GM12872 (cell line): ENCODE measurements at regions not wholly inside any gene's neighbourhood (a gene's known extent, or its start where the extent isn't known, plus 50 kb on each side); places are given as distances from the start of the nearest gene placed in this dataset.

Experiments used
- TF ChIP-seq, protein P1 (sequence below): IDR thresholded peaks from 3 replicates; pipeline ENCODE4 v1.5.1; 2011; ENCODE audit warnings: low read depth, mild to moderate bottlenecking, low read length, moderate library complexity; ENCODE audit not compliant: insufficient read depth

DNA sequence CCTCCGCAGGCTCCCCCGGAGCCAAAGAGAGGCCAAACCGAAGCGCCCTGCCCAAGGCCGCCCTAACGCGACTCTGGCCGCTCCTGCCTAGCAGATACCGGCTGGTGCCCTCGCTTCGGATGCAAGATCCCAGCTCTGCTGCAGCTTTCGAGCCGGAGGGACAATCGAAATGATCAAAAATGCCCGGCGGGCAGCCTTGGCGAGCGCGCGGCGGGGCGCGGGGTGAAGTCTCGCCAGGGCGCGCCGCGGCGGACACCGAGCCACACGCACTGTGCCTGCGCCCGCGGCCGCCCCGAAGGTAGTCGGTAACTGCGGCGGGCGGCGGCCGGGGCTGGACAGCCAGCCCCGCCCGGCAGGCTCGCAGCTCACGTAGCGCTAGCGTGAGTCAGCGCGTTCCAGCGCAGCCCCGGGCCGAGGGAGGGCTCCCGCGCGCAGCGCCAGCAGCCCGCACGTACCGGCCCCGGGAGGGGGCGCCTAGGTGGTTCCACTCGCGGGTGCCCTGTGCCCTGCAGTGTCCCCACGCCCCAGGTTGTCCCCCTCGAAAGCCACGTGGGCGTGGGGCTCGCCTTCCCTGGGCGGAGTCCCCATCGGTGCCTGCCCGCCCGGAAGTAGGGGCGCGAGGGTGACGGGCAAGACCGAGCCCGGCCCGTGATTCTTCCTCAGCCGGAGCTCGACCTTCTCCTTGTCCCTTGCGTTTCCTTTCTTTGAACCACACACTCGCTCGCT lies 109.2 kb upstream of the EGLN3 start:
- TF ChIP-seq, protein P1, sequence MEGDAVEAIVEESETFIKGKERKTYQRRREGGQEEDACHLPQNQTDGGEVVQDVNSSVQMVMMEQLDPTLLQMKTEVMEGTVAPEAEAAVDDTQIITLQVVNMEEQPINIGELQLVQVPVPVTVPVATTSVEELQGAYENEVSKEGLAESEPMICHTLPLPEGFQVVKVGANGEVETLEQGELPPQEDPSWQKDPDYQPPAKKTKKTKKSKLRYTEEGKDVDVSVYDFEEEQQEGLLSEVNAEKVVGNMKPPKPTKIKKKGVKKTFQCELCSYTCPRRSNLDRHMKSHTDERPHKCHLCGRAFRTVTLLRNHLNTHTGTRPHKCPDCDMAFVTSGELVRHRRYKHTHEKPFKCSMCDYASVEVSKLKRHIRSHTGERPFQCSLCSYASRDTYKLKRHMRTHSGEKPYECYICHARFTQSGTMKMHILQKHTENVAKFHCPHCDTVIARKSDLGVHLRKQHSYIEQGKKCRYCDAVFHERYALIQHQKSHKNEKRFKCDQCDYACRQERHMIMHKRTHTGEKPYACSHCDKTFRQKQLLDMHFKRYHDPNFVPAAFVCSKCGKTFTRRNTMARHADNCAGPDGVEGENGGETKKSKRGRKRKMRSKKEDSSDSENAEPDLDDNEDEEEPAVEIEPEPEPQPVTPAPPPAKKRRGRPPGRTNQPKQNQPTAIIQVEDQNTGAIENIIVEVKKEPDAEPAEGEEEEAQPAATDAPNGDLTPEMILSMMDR, result peak; percentile 35; the same call in 2 of the 3 replicates

DNA sequence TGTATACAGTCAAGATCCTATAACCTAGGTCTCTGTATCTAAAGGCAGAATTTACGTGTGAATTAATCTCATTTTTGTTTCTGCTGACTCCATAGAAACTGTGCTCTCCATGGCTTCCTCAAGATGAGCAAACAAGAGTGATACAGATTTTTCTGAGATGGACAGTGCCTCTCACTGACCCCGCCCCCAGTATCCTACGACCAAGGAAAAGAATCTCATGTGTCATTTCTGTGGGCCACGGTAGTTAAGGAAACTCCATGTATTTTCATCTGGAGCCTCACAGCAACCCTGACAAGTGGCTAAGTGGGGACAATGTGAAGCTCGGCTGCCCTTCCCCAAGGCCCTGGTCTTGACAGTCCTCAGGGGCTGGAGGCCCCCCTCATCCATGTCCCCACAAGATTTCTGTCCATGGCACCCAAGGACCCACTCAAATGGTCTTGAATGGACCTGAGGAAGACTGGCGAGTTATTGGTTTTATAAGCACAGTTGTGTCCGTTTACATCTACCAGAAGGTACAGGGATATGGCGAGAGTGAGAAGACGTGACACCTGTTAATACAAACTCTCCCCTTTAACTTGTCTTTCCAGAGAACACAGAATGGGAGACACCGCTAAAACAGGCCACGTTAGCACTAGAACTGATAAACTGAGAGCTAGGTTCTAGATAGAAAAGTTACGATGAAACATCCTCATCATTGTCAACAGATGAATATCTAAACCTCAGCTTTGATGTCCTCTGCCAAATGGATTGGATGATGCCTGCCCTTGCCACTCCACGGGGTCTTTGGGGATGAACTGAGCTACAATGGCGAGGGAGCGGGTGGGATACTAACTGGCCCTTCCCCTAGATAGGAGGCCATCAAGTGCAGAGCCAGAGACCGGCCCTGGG lies 108.4 kb upstream of the EGLN3 start:
- TF ChIP-seq, protein P1, result no peak

DNA sequence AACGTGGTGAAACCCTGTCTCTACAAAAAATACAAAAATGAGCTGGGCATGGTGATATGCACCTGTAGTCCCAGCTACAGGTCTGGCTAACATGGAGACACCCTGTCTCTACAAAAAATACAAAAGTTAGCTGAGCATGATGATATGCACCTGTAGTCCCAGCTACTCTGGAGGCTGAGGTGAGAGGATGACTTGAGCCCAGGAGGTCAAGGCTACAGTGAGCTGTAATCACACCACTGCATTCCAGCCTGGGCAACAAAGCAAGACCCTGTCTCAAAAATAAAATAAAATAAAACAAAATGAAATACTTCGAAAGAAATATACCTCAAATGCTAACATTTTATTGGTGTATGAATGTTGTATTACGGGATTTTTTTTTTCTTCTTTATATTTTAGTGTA lies 107.6 kb upstream of the EGLN3 start:
- TF ChIP-seq, protein P1, result no peak

DNA sequence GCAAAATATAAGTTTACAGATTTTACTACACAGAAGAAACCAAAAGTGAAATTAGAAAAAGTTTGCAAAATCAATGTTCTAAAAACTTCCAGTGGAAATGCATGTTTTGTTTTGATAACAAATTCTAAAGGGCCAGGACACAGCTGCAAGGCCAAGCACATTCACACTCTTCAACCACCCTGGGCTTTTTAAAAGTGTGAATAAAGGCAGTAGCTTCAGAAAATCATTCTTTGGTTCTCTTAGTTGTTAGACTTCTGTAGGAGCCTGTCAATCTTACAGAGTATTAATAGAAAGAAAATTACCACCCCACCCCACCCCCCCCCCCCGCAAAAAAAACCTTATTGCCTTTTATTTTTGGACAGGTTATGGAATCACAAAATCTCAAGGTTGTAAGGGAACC lies 105.2 kb upstream of the EGLN3 start:
- TF ChIP-seq, protein P1, result no peak

DNA sequence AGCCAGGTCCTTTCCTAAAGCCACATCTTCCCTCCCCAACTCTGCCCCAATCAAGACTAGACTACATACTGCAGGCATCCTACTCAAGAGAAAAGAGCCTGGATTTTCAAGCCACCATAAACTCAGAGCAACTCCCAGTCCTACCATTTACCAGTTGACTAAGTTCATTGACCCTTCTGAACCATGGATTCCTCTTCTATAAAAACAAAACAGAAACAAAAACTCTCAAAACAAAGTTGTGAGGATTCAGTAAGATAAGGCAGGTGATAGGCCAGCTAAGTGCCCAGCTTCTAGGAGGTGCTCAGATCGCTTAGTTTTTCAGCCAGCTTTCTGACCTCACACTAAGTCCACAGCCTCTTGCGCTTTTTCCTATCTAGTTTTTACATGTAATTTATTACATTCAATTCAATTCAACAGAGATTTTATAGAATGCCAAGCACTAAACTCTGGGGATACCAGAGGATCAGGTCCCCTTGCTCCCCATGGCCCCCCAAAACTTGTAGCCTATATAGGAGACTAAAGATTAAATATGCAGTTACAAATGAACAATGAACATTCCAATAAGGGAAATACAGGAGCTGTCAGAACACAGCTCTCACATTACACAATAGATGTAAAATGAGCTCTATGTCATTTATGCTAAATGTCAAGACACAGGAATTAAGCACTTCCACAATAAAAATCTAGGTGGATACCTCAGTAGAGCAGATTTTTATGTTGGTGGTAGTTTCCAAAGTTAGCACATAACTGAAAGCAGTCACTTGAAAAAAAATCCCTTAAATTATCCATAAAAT lies 104.5 kb upstream of the EGLN3 start:
- TF ChIP-seq, protein P1, result no peak

DNA sequence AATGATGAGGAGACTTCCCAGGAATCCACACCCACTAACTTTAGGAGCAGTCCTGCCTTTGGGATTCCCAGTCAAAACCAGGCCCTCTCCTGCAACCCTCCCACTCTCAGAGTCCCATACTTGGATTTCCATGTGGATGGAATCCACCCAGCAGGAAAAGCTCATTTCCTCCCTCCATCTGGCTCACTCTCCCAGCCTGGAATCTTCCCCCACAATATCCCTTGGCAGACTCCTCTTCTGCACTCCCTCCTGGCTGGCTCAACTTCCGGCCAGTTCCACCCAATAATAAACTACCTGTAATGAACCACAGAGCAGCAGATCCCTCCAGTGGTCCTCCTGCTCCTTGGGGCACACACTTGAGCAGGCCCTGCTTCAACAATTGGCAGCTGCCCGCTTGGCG lies 102.8 kb upstream of the EGLN3 start:
- TF ChIP-seq, protein P1, result no peak

DNA sequence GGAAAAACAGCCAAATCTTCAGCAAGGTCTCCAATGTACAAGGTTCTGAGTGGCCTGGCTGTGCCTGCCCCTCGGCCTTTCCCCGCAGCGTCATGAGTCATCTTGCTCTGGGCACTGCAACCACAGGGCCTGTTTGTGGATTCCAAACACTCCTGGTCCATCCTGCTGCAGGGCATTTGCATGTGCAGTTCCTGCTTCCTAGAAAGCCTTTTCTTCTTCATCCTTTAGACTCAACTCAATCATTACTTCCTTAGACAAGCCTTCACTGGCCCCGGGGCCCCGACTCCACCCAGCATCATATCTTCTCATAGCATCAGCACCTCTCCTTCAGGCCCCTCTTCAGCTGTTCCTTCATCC lies 101.8 kb upstream of the EGLN3 start:
- TF ChIP-seq, protein P1, result no peak
